CD4-positive, alpha-beta memory T cell (primary cell): ENCODE measurements at regions not wholly inside any gene's neighbourhood (a gene's known extent, or its start where the extent isn't known, plus 50 kb on each side); places are given as distances from the start of the nearest gene placed in this dataset.

Source experiments
- CTCF ChIA-PET: fragments of 350-600 bp; sonication (Branson Sonifier 250); formaldehyde crosslinking; loops from one replicate; lab custom pipeline; 2021; ENCODE audit warnings: inconsistent platforms; ENCODE audit not compliant: partially characterized antibody; lab: Charles Lee
- POLR2A ChIA-PET: fragments of 350-600 bp; sonication (Branson Sonifier 250); formaldehyde crosslinking; loops from one replicate; lab custom pipeline; 2021; ENCODE audit not compliant: partially characterized antibody; lab: Charles Lee
- DNase-seq, 5 donors: peaks; one replicate each; pipeline versions ENCODE4 v3.0.0 to v3.0.0-alpha.2; 2020 to 2022; ENCODE audit warnings: mixed read lengths in 1 of 5
- H3K27ac ChIP-seq: one replicate; pipeline ENCODE4 v1.7.0; 2013; ENCODE audit warnings: low read depth, low read length
- H3K27me3 ChIP-seq: 2 replicates; pipeline ENCODE4 v1.7.0; 2013; ENCODE audit warnings: mild to moderate bottlenecking, low read length, moderate library complexity; ENCODE audit not compliant: insufficient read depth
- H3K36me3 ChIP-seq: 2 replicates; pipeline ENCODE4 v1.7.0; 2013; ENCODE audit warnings: mild to moderate bottlenecking, low read length, moderate library complexity; ENCODE audit not compliant: insufficient read depth
- H3K4me1 ChIP-seq: 2 replicates; pipeline ENCODE4 v1.7.0; 2013; ENCODE audit warnings: mild to moderate bottlenecking, low read length, moderate library complexity; ENCODE audit not compliant: insufficient read depth
- H3K4me3 ChIP-seq, 2 donors: one replicate each; pipeline ENCODE4 v1.7.0; 2013; ENCODE audit warnings: low read length in 2 of 2, mild to moderate bottlenecking in 1 of 2
- H3K9me3 ChIP-seq, 2 donors: one replicate each; pipeline ENCODE4 v1.7.0; 2013; ENCODE audit warnings: low read length in 2 of 2, control low read depth in 1 of 2; ENCODE audit not compliant: control insufficient read depth in 1 of 2
- H3K27ac Mint-ChIP-seq, 7 donors: one replicate each; pipeline ENCODE4 v1.8.0; 2020 to 2021; ENCODE audit warnings: mixed read lengths in 7 of 7, mild to moderate bottlenecking in 6 of 7, inconsistent platforms in 3 of 7, moderate library complexity in 3 of 7
- H3K27me3 Mint-ChIP-seq, 2 donors: one replicate each; pipeline ENCODE4 v1.8.0; 2020 to 2021; ENCODE audit warnings: mixed read lengths in 2 of 2
- H3K36me3 Mint-ChIP-seq, 2 donors: one replicate each; pipeline ENCODE4 v1.8.0; 2020 to 2021; ENCODE audit warnings: mixed read lengths in 2 of 2, inconsistent platforms in 1 of 2, mild to moderate bottlenecking in 1 of 2
- H3K4me1 Mint-ChIP-seq, 4 donors: one replicate each; pipeline ENCODE4 v1.8.0; 2020 to 2021; ENCODE audit warnings: mixed read lengths in 4 of 4, mild to moderate bottlenecking in 1 of 4
- H3K4me3 Mint-ChIP-seq, 8 donors: one replicate each; pipeline ENCODE4 v1.8.0; 2020 to 2021; ENCODE audit warnings: mixed read lengths in 8 of 8, mild to moderate bottlenecking in 7 of 8, moderate library complexity in 6 of 8, inconsistent platforms in 3 of 8
- H3K9me3 Mint-ChIP-seq, 8 donors: one replicate each; pipeline ENCODE4 v1.8.0; 2020 to 2021; ENCODE audit warnings: mixed read lengths in 8 of 8, mild to moderate bottlenecking in 5 of 8, inconsistent platforms in 3 of 8, moderate library complexity in 1 of 8
- intact Hi-C: fragments of 100-400 bp; cut with micrococcal nuclease; formaldehyde crosslinking; loops from one replicate; pipeline ENCODE4 v1.15.1; 2023

- DNase-seq: no peak
- H3K36me3 Mint-ChIP-seq: no peaks in the 10 kb centered on the region
- POLR2A ChIA-PET: no interaction called here
- Histone ChIP-seq H3K4me1 (no peaks in the 10 kb centered on the region), H3K9me3 (no peaks in the 10 kb centered on the region), H3K4me3 (no peak overlapping the region), H3K27me3 (no peaks in the 10 kb centered on the region), H3K36me3 (no peaks in the 10 kb centered on the region), H3K27ac (no peak overlapping the region)
- H3K27me3 Mint-ChIP-seq: no peaks in the 10 kb centered on the region
- H3K27ac Mint-ChIP-seq: peak overlapping the region in 1 of 7 donors; percentile 59
- H3K9me3 Mint-ChIP-seq: peaks cover 0 to 5% (median 0%) of the 10 kb centered on the region in 8 donors
- intact Hi-C loops: no loop called here
- CTCF ChIA-PET: interaction anchor here (1.3 to 1.5 kb wide), 2 partner anchors 7 to 10 kb away, joined by 3 to 5 read pairs; no protein-coding TSS in a partner anchor
- H3K4me3 Mint-ChIP-seq: no peak overlapping the region
- H3K4me1 Mint-ChIP-seq: no peaks in the 10 kb centered on the region
These were observed 192.7 kb downstream of the ANAPC1 start for GRCh38 chr2:111691164-111691875.

GRCh38 chr2:111692311-111692710 lies 191.7 kb downstream of the ANAPC1 start:
- CTCF ChIA-PET: interaction anchor here (1.0 to 1.3 kb wide), 2 partner anchors 8 kb away, joined by 3 to 4 read pairs; no protein-coding TSS in a partner anchor
- intact Hi-C loops: no loop called here
- Mint-ChIP-seq H3K4me3 (no peak overlapping the region), H3K27ac (no peak overlapping the region), H3K4me1 (no peaks in the 10 kb centered on the region), H3K36me3 (no peaks in the 10 kb centered on the region), H3K27me3 (no peaks in the 10 kb centered on the region), H3K9me3 (peaks cover 0 to 5% (median 0%) of the 10 kb centered on the region in 8 donors)
- DNase-seq: no peak
- no peaks in the 10 kb centered on the region for H3K36me3 ChIP-seq
- H3K27me3 ChIP-seq: no peaks in the 10 kb centered on the region
- H3K27ac ChIP-seq: no peak overlapping the region
- no peaks in the 10 kb centered on the region for H3K9me3 ChIP-seq
- POLR2A ChIA-PET: no interaction called here
- H3K4me3 ChIP-seq: no peak overlapping the region
- no peaks in the 10 kb centered on the region for H3K4me1 ChIP-seq

GRCh38 chr2:111694700-111695101 lies 189.3 kb downstream of the ANAPC1 start:
- no peaks in the 10 kb centered on the region for H3K9me3 ChIP-seq
- Mint-ChIP-seq H3K36me3 (no peaks in the 10 kb centered on the region), H3K9me3 (peaks cover 0 to 5% (median 0%) of the 10 kb centered on the region in 8 donors), H3K4me3 (no peak overlapping the region), H3K27me3 (no peaks in the 10 kb centered on the region), H3K27ac (no peak overlapping the region), H3K4me1 (peaks cover 6 to 9% (median 7%) of the 10 kb centered on the region in 4 donors)
- no peaks in the 10 kb centered on the region for H3K27me3 ChIP-seq
- H3K4me3 ChIP-seq: no peak overlapping the region
- ChIA-PET CTCF (no interaction called here), POLR2A (no interaction called here)
- no peaks in the 10 kb centered on the region for H3K36me3 ChIP-seq
- DNase-seq: no peak
- H3K4me1 ChIP-seq: peaks cover 12% of the 10 kb centered on the region
- intact Hi-C loops: no loop called here
- H3K27ac ChIP-seq: no peak overlapping the region

GRCh38 chr2:111695441-111696007 lies 188.5 kb downstream of the ANAPC1 start:
- Mint-ChIP-seq H3K36me3 (no peaks in the 10 kb centered on the region), H3K9me3 (peaks cover 0 to 5% (median 0%) of the 10 kb centered on the region in 8 donors), H3K27ac (no peak overlapping the region), H3K27me3 (no peaks in the 10 kb centered on the region), H3K4me1 (peaks cover 6 to 9% (median 7%) of the 10 kb centered on the region in 4 donors), H3K4me3 (no peak overlapping the region)
- ChIA-PET POLR2A (no interaction called here), CTCF (no interaction called here)
- Histone ChIP-seq H3K27me3 (no peaks in the 10 kb centered on the region), H3K4me1 (peaks cover 12% of the 10 kb centered on the region), H3K36me3 (no peaks in the 10 kb centered on the region), H3K9me3 (no peaks in the 10 kb centered on the region), H3K27ac (no peak overlapping the region), H3K4me3 (no peak overlapping the region)
- DNase-seq: no peak
- intact Hi-C loops: no loop called here

- Histone ChIP-seq H3K4me1 (peaks cover 12% of the 10 kb centered on the region), H3K27me3 (no peaks in the 10 kb centered on the region), H3K4me3 (no peak overlapping the region), H3K9me3 (no peaks in the 10 kb centered on the region), H3K27ac (no peak overlapping the region), H3K36me3 (no peaks in the 10 kb centered on the region)
- intact Hi-C loops: no loop called here
- no peaks in the 10 kb centered on the region for H3K36me3 Mint-ChIP-seq
- H3K9me3 Mint-ChIP-seq: peaks cover 0 to 5% (median 0%) of the 10 kb centered on the region in 8 donors
- H3K4me3 Mint-ChIP-seq: no peak overlapping the region
- ChIA-PET CTCF (no interaction called here), POLR2A (no interaction called here)
- H3K27me3 Mint-ChIP-seq: no peaks in the 10 kb centered on the region
- peaks cover 6 to 9% (median 7%) of the 10 kb centered on the region in 4 donors for H3K4me1 Mint-ChIP-seq
- H3K27ac Mint-ChIP-seq: no peak overlapping the region
- DNase-seq: no peak
These were observed 187.8 kb downstream of the ANAPC1 start for GRCh38 chr2:111696226-111696625.

GRCh38 chr2:111697560-111697959 lies 186.4 kb downstream of the ANAPC1 start:
- Histone ChIP-seq H3K27me3 (no peaks in the 10 kb centered on the region), H3K4me1 (peaks cover 16% of the 10 kb centered on the region), H3K4me3 (no peak overlapping the region), H3K36me3 (no peaks in the 10 kb centered on the region), H3K9me3 (no peaks in the 10 kb centered on the region), H3K27ac (no peak overlapping the region)
- Mint-ChIP-seq H3K36me3 (no peaks in the 10 kb centered on the region), H3K4me1 (peaks cover 6 to 16% (median 13%) of the 10 kb centered on the region in 4 donors), H3K9me3 (peaks cover 0 to 5% (median 0%) of the 10 kb centered on the region in 8 donors), H3K27me3 (no peaks in the 10 kb centered on the region), H3K4me3 (no peak overlapping the region), H3K27ac (no peak overlapping the region)
- intact Hi-C loops: no loop called here
- ChIA-PET CTCF (no interaction called here), POLR2A (no interaction called here)
- no peak for DNase-seq

GRCh38 chr2:111698089-111698488 lies 185.9 kb downstream of the ANAPC1 start:
- Mint-ChIP-seq H3K4me1 (peaks cover 6 to 16% (median 13%) of the 10 kb centered on the region in 4 donors), H3K27ac (no peak overlapping the region), H3K27me3 (no peaks in the 10 kb centered on the region), H3K9me3 (peaks cover 0 to 5% (median 0%) of the 10 kb centered on the region in 8 donors), H3K36me3 (no peaks in the 10 kb centered on the region), H3K4me3 (no peak overlapping the region)
- H3K4me1 ChIP-seq: peaks cover 16% of the 10 kb centered on the region
- no peaks in the 10 kb centered on the region for H3K27me3 ChIP-seq
- intact Hi-C loops: no loop called here
- no peaks in the 10 kb centered on the region for H3K9me3 ChIP-seq
- DNase-seq: no peak
- no peak overlapping the region for H3K27ac ChIP-seq
- POLR2A ChIA-PET: interaction anchor here (1.3 kb wide), 1 partner anchor 14 kb away, joined by 3 read pairs; no protein-coding TSS in a partner anchor
- H3K36me3 ChIP-seq: no peaks in the 10 kb centered on the region
- CTCF ChIA-PET: interaction anchor here (0.9 kb wide), 1 partner anchor 893 kb away, joined by 3 read pairs; no protein-coding TSS in a partner anchor
- no peak overlapping the region for H3K4me3 ChIP-seq
